OCI-LY1 (cell line): ENCODE measurements at regions not wholly inside any gene's neighbourhood (a gene's known extent, or its start where the extent isn't known, plus 50 kb on each side); places are given as distances from the start of the nearest gene placed in this dataset.

Source experiments
- CTCF ChIP-seq: fragments of 200-600 bp; sonication (generic), shearing (Covaris generic); IDR thresholded peaks from 2 replicates; pipeline ENCODE4 v1.5.1; 2017; ENCODE audit warnings: mild to moderate bottlenecking, antibody characterized with exemption, low read length, moderate library complexity, mixed read lengths
- EZH2 ChIP-seq: fragments of 200-600 bp; sonication (generic), shearing (Covaris generic); IDR thresholded peaks from 2 replicates; pipeline ENCODE4 v1.8.0; 2017; ENCODE audit warnings: borderline replicate concordance, mixed run types, mild to moderate bottlenecking, antibody characterized with exemption, low read length, moderate library complexity, mixed read lengths

GRCh38 chr5:99715921-99716320, 787.1 kb upstream of the CHD1 start:
- TF ChIP-seq CTCF (peak; percentile 32; the same call in 1 of the 2 replicates), EZH2 (no peak)
